Stimulated activated naive CD8-positive, alpha-beta T cell treated with anti-CD3 and anti-CD28 coated beads, Interleukin-15, Interleukin-2, amounts not matched to agents 100 U/mL and 50 U/mL, for 24 hours (primary cell): ENCODE measurements at regions not wholly inside any gene's neighbourhood (a gene's known extent, or its start where the extent isn't known, plus 50 kb on each side); places are given as distances from the start of the nearest gene placed in this dataset.

Experiments
- ATAC-seq: fragments of 150-1000 bp; cut with Tn5 transposase; one replicate; pipeline ENCODE4 v1.10.0; 2021
- DNase-seq: peaks from one replicate; pipeline ENCODE4 v3.0.0; 2021

GRCh38 chr10:71023704-71024283, 135.4 kb upstream of the PCBD1 start:
- ATAC-seq, result no peak
- DNase-seq, result no peak

- DNase-seq, result no peak
- ATAC-seq, result no peak
Measured at GRCh38 chr10:71024490-71024889, 136.1 kb upstream of the PCBD1 start.

- DNase-seq (no peak), ATAC-seq (no peak)
Measured at GRCh38 chr10:71025535-71025934, 137.2 kb upstream of the PCBD1 start.

- ATAC-seq (no peak), DNase-seq (no peak)
Measured at GRCh38 chr10:71028066-71028465, 139.7 kb upstream of the PCBD1 start.

- DNase-seq, result no peak
- ATAC-seq, result no peak
Measured at GRCh38 chr10:71029411-71029892, 141.1 kb upstream of the PCBD1 start.

- ATAC-seq, result no peak
- DNase-seq, result no peak
Measured at GRCh38 chr10:71029907-71030306, 141.5 kb upstream of the PCBD1 start.

GRCh38 chr10:71031026-71031425, 142.7 kb upstream of the PCBD1 start:
- DNase-seq, result no peak
- no peak for ATAC-seq

- DNase-seq (no peak), ATAC-seq (no peak)
Measured at GRCh38 chr10:71031603-71032002, 143.2 kb upstream of the PCBD1 start.

GRCh38 chr10:71032887-71033286, 144.5 kb upstream of the PCBD1 start:
- DNase-seq (no peak), ATAC-seq (no peak)

GRCh38 chr10:71033396-71033980, 145.1 kb upstream of the PCBD1 start:
- no peak for DNase-seq
- ATAC-seq, result no peak

GRCh38 chr10:71035511-71036296, 147.3 kb upstream of the PCBD1 start:
- no peak for ATAC-seq

GRCh38 chr10:71036297-71036966, 148.1 kb upstream of the PCBD1 start:
- DNase-seq, result no peak
- no peak for ATAC-seq

More at GRCh38 chr10:71035511-71036296, 147.3 kb upstream of the PCBD1 start:
- no peak for DNase-seq

GRCh38 chr10:71038091-71038633, 149.8 kb upstream of the PCBD1 start:
- DNase-seq (no peak), ATAC-seq (no peak)

GRCh38 chr10:71038921-71039320, 150.6 kb upstream of the PCBD1 start:
- ATAC-seq (no peak), DNase-seq (no peak)

GRCh38 chr10:71039551-71039950, 151.2 kb upstream of the PCBD1 start:
- ATAC-seq (no peak), DNase-seq (no peak)

- DNase-seq (no peak), ATAC-seq (no peak)
Measured at GRCh38 chr10:71040343-71040742, 152.0 kb upstream of the PCBD1 start.

GRCh38 chr10:71040846-71041605, 152.7 kb upstream of the PCBD1 start:
- ATAC-seq (no peak), DNase-seq (no peak)

GRCh38 chr10:71042216-71042615, 153.9 kb upstream of the PCBD1 start:
- DNase-seq (no peak), ATAC-seq (no peak)

GRCh38 chr10:71042699-71043098, 154.3 kb upstream of the PCBD1 start:
- DNase-seq, result no peak
- no peak for ATAC-seq

GRCh38 chr10:71043858-71044257, 155.5 kb upstream of the PCBD1 start:
- DNase-seq (no peak), ATAC-seq (no peak)

GRCh38 chr10:71044720-71045119, 156.4 kb upstream of the PCBD1 start:
- no peak for DNase-seq
- no peak for ATAC-seq
